Right ventricle myocardium superior (tissue), 1 donor: ENCODE measurements at regions not wholly inside any gene's neighbourhood (a gene's known extent, or its start where the extent isn't known, plus 50 kb on each side); places are given as distances from the start of the nearest gene placed in this dataset.

Source experiments
- ATAC-seq: fragments of 200-7000 bp; cut with Tn5 transposase; one replicate; pipeline ENCODE4 v1.9.1; 2020; ENCODE audit warnings: mild to moderate bottlenecking; ENCODE audit not compliant: poor library complexity
- DNase-seq: peaks from one replicate; pipeline ENCODE4 v3.0.0-alpha.2; 2020
- intact Hi-C: fragments of 100-400 bp; cut with DNase I; formaldehyde crosslinking; loops from one replicate; pipeline ENCODE4 v1.11.2; 2022
- donor health status: DM: no; HTN: yes; CAD: no; lungs with severe emphysema.

DNA sequence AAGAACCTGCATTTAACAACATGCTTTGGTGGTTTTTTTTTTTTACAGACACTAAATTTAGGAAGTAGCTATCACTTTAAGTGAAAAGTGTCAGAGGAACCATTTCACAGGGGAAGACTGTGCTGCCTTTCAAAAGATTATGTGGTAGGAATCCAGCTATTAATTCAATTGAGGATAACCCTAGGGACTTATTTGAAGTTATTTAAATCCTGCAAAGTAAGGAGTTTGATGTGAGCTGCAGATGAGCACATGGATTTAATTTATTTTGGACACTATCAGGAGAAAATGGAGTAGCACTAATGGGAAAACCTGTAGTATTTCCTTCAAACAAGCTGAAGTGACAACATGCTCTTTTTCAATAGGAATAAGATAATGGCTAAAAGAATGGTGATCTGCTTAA lies 419.8 kb downstream of the ANKRD7 start:
- no peak for ATAC-seq
- intact Hi-C loops: no loop called here
- DNase-seq: no peak

- ATAC-seq (no peak), DNase-seq (no peak)
- intact Hi-C loops: no loop called here
Observed at GRCh38 chr7:118648002-118648401, 423.5 kb downstream of the ANKRD7 start.

DNA sequence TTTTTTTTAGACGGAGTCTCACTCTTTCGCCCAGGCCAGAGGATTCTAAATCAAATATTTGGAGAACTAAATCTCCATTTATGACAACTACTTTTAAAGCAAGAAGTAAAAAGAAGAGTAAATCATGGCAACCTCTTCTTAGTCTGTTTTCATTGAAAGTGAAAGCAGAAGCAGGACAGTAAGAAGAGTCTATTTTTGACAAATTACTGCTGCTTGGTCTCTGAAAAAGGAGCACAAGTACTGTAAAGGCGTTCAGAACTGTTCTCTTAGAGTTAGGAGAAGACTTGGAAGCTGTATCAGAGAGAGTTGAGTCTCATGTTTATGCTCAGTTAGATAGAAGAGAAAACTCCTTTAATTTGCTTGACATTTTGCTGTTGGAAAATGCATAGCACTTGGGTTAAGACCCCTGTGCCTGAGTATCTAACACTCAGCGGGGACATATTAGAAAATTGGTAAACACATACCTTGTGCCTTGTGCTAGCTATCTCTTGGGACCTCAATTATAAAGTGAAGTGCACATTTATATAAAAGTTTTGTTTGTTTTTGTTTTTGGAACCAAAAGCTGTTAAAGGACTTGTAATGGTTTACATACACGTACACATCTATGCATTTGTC lies 433.0 kb downstream of the ANKRD7 start:
- intact Hi-C loops: no loop called here
- DNase-seq (no peak), ATAC-seq (no peak)

- intact Hi-C loops: no loop called here
- ATAC-seq: no peak
Observed at GRCh38 chr7:118662266-118662665, 437.8 kb downstream of the ANKRD7 start.

DNA sequence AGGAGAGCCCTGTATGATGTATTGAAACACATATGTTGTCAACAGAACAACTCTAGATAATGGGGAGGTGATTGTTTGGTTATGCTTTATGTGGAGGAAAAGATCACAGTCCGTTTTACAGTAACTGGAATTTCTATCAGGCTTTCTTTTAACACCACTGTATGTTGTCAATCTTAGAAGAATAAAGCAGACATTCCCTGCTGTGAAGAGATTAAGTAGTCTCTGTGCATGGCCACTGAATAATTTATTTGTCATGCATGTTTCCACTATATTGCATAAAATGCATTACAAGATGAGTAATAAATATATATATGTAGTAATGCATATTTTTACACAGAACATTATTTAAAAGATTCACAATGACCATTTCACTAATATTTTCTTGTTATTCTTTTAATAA lies 440.0 kb downstream of the ANKRD7 start:
- ATAC-seq: no peak
- DNase-seq: no peak
- intact Hi-C loops: no loop called here

More at GRCh38 chr7:118662266-118662665, 437.8 kb downstream of the ANKRD7 start:
- no peak for DNase-seq

DNA sequence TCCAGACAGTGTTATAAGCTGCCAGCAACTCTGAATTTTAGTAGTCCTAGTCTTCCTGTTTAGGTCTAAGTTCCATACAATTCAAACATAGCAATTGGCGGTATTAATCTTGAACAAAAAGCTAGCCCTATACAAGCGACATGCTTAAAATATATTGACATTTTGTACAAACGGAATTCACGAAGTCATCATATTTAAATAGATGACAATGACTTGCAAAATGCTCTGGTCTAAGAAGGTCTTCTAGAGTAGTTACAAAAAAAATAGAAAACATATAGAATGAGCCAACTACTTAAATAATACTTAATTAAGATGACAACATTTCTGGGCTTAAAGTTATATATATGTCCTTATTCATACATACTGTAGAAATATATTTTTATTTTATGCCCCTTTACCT lies 446.6 kb downstream of the ANKRD7 start:
- intact Hi-C loops: no loop called here
- DNase-seq (no peak), ATAC-seq (no peak)

- ATAC-seq: no peak
- intact Hi-C loops: no loop called here
- no peak for DNase-seq
Observed at GRCh38 chr7:118684796-118685195, 460.3 kb downstream of the ANKRD7 start.

- intact Hi-C loops: no loop called here
- DNase-seq (no peak), ATAC-seq (no peak)
Observed at GRCh38 chr7:118689403-118689802, 464.9 kb downstream of the ANKRD7 start.

- intact Hi-C loops: no loop called here
- DNase-seq: no peak
- ATAC-seq: no peak
Observed at GRCh38 chr7:118696879-118697278, 472.4 kb downstream of the ANKRD7 start.

- ATAC-seq (no peak), DNase-seq (no peak)
- intact Hi-C loops: no loop called here
Observed at GRCh38 chr7:118699222-118699621, 474.7 kb downstream of the ANKRD7 start.

DNA sequence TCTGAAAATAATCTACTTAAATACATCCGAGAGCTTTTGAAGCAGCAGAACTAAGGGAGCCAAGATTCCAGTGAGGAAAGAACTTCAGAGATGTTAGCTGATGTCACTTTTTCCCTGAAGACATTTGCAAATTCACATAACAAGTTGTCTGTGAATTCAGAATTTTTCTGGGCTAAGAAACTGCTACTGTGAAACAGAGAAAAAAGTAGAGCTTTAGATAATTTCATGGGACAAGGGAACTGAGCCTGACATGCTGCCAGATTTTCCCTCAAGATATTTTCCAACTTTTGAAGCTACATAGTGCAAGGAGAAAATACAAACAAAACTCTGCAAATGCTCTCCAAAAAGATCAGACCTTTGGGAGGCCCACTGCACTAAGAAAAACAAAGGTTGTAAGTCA lies 484.2 kb downstream of the ANKRD7 start:
- intact Hi-C loops: no loop called here
- no peak for ATAC-seq

GRCh38 chr7:118711688-118712087 lies 487.2 kb downstream of the ANKRD7 start:
- no peak for ATAC-seq
- intact Hi-C loops: no loop called here
- DNase-seq: no peak

More for the DNA sequence above, 484.2 kb downstream of the ANKRD7 start:
- no peak for DNase-seq

- DNase-seq (no peak), ATAC-seq (no peak)
- intact Hi-C loops: no loop called here
Observed at GRCh38 chr7:118713039-118713438, 488.5 kb downstream of the ANKRD7 start.

DNA sequence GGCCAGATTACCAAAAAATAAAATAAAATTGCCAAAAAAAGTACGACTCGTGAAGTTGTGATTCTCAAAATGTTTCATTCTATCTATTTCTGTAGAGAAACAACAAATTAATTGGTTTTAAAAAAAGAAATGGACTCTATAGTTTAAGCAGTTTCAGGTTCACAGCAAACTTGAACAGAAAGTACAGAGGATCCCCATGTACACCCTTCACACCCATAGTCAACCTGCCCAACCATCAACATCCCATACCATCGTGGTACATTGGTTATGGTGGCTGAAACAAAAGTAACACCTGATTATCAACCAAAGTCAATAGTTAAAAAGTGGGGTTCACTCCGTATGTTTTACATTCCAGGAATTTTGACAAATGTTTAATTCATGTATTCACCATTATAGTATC lies 496.1 kb downstream of the ANKRD7 start:
- ATAC-seq (no peak), DNase-seq (no peak)
- intact Hi-C loops: no loop called here

DNA sequence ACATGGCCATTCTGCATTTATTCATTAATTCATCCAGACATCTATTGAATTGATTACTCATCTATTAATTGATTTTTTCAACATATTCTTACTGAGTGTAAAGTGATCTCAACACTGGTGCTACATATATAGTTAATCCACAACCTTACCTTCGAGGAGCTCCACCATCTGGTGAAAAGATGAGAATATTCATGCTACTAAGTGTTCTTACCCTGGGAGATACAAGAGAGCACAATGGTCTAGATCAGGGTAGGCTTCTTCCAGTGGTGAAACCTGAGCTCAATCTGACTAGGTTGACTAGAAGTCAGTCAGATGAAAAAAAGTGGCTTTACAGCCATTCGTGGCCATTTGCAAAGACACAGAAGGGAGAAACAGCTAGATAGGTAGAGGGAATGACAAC lies 507.4 kb downstream of the ANKRD7 start:
- ATAC-seq (no peak), DNase-seq (no peak)
- intact Hi-C loops: no loop called here

DNA sequence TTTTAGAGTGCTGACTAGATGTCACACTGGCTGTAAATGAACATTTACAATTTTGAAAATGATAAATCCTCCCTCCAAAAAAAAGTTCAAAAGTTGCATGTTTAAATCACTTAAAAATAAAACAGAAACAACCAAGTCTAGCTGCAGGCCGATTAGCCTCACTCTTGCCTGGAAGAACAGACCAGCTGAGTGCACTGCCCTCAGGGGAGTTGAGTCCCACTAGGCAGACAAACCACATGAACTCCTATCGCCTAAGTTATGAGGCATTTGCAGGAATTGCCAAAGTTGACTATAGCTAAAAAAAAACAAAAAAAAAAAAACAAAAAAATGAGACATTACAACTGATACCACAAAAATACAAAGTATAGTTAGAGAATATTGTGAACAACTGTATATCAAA lies 510.0 kb downstream of the ANKRD7 start:
- no peak for ATAC-seq
- no peak for DNase-seq

GRCh38 chr7:118735441-118735840 lies 510.9 kb downstream of the ANKRD7 start:
- no peak for DNase-seq
- ATAC-seq: no peak
- intact Hi-C loops: no loop called here

More for the DNA sequence above, 510.0 kb downstream of the ANKRD7 start:
- intact Hi-C loops: no loop called here

DNA sequence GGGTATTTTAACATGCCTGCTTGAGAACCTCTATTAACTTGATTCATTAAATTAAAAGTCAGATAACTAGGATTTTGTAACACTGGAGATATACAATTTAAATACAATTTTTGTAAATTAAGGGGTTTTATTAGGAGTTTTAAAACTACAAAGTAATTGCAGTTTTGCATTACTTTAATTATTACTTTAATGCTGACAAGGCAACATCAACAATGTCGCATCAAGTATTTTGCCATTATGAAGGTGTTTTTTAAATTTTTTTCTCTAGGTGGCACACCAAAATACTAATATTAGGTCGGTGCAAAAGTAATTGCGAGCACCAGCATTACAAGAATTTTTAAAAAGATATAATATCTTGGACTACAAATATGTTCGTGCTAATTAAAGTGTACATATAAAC lies 513.4 kb downstream of the ANKRD7 start:
- no peak for ATAC-seq
- intact Hi-C loops: no loop called here
- DNase-seq: no peak

- intact Hi-C loops: no loop called here
- DNase-seq (no peak), ATAC-seq (no peak)
Observed at GRCh38 chr7:118745927-118746326, 521.4 kb downstream of the ANKRD7 start.

DNA sequence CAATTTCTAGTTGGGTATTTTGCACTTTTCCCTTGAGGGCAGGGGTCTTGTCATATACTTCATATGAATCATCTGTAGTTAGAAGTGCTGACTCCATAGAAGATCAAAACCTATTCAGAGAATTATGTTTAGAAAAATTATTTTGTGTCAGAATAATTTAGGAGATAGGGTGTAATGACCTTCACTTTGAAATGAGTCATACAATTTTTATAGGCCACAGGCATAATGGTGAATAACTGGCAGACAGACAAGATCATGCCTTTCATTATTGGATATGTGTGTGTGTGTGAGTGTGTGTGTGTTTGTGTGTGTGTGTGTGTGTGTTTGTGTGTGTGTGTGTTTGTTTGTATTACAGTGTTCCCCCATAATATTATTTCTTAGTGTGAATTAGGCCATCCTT lies 523.0 kb downstream of the ANKRD7 start:
- DNase-seq (no peak), ATAC-seq (no peak)
- intact Hi-C loops: no loop called here

DNA sequence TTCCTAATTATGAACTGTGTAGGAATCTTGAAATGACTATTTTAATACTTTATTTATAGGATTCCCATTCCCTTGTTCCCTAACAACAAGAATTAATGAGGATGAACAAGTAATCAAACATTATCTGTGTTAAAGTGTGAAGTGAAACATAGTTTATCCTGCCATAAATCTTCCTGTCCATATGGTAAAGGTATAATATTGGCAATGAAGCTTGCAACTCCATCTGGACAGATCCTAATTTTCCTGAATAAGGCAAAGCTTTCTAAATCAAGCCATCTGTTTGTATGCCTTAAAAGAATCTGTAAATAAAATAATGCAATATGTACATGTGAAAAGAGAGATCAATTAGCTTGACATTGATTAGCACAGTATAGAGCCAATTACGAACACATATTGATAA lies 529.0 kb downstream of the ANKRD7 start:
- no peak for ATAC-seq
- intact Hi-C loops: no loop called here
- DNase-seq: no peak
